Astrocyte of the hippocampus (primary cell): ENCODE measurements at regions not wholly inside any gene's neighbourhood (a gene's known extent, or its start where the extent isn't known, plus 50 kb on each side); places are given as distances from the start of the nearest gene placed in this dataset.

ENCODE experiments used
- DNase-seq: peaks from one replicate; pipeline ENCODE4 v3.0.0; 2011; ENCODE audit warnings: low read depth, low spot score

- no peak for DNase-seq
These were observed 77.6 kb upstream of the SLC35F4 start for GRCh38 chr14:57943541-57943940.

- DNase-seq: no peak
These were observed 77.1 kb upstream of the SLC35F4 start for GRCh38 chr14:57943038-57943437.

- DNase-seq: no peak
These were observed 73.2 kb upstream of the SLC35F4 start for GRCh38 chr14:57939084-57939483.

- no peak for DNase-seq
These were observed 72.6 kb upstream of the SLC35F4 start for GRCh38 chr14:57938533-57938932.

- DNase-seq: no peak
These were observed 71.8 kb upstream of the SLC35F4 start for GRCh38 chr14:57937676-57938075.

- no peak for DNase-seq
These were observed 67.5 kb upstream of the SLC35F4 start for GRCh38 chr14:57933349-57933748.

GRCh38 chr14:57930241-57930975, 64.5 kb upstream of the SLC35F4 start:
- no peak for DNase-seq

- no peak for DNase-seq
These were observed 62.8 kb upstream of the SLC35F4 start for GRCh38 chr14:57928732-57929131.

GRCh38 chr14:57921377-57921776, 55.5 kb upstream of the SLC35F4 start:
- DNase-seq: peak; percentile 3

- DNase-seq: peak; percentile 29
These were observed 52.9 kb upstream of the SLC35F4 start for GRCh38 chr14:57918791-57919190.
